ENCODE measurements at regions not wholly inside any gene's neighbourhood (a gene's known extent, or its start where the extent isn't known, plus 50 kb on each side); places are given as distances from the start of the nearest gene placed in this dataset.

DNA sequence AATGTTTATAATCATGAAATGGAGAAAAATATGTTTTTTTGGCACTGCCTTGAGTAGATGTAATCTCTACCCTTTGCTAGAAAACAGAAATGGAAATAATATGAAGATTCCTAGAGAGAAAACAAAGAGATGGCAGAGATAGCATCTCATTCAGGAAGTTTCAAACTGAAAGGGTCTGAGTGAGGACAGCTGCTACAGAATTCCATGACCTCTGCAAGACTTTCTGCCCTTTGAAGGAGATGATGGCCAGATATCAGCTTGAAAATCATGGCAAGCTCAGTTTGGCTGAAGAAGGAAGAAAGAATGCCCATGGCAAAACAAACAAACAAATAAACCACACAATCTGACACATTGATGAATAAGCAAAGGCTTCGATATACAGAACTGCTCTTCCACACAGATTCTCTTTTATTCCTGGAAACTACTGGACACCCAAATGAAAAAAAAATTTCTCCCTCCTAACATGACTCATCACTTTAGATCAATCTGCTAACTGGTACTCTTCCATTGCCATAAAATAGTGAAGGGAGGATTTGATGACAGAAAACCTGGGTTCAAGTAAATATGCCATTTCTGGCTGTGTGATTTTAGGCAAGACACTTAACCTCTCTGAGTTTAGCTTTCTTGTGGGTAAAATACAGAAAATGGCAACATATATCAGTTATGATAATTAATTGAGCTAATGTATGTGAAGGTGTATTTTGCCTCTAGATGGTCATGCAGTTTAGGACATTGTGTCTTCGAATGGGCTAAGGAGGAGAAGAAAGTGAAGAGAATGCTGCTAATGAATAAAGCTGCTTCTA is 105.9 kb upstream of the SPACA1 start:
- H3K4me3 ChIP-seq (ENCODE audit: low read depth, low read length): no peak overlapping the region
- ChIA-PET CTCF (interaction anchor here (1.9 kb wide), 1 partner anchor 9 kb away, joined by 6 read pairs; no protein-coding TSS in a partner anchor), POLR2A (no interaction called here)
- DNase-seq (ENCODE audit: low read depth): no peak
- no peak for TF ChIP-seq CTCF (IDR thresholded peaks at IDR 0.05; ENCODE audit: insufficient read depth, low read depth, low read length)
- no peaks in the 10 kb centered on the region for H3K36me3 ChIP-seq (ENCODE audit: control insufficient read depth, insufficient read depth, low read length)
- H3K27me3 ChIP-seq (ENCODE audit: control insufficient read depth, insufficient read depth, low read length): no peaks in the 10 kb centered on the region; the same call in 1 of the 2 replicates

DNA sequence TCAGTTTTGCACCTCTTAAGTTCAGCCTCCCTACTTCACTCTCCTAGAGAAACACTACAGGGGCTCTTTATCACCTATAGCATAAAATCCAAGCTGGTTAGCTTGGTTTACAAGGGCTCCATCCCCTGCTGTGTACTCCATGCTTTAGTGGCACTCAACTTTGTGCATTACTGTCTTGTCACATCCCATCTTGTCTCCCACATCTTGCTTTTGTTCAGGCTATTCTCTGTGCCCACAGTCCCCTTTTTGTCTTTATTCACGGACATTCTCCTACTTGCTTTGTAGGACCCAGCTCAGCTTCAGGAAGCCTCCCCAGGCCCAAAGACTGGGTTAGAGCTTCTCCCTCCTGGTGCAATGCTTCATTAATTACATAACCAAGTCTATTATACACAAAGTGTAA is 107.9 kb upstream of the SPACA1 start:
- H3K4me3 ChIP-seq (ENCODE audit: low read depth, low read length): no peak overlapping the region
- POLR2A ChIA-PET: no interaction called here
- H3K36me3 ChIP-seq (ENCODE audit: control insufficient read depth, insufficient read depth, low read length): no peaks in the 10 kb centered on the region
- no peak for DNase-seq (ENCODE audit: low read depth)
- TF ChIP-seq CTCF (IDR thresholded peaks at IDR 0.05; ENCODE audit: insufficient read depth, low read depth, low read length): no peak
- CTCF ChIA-PET: no interaction called here
- no peaks in the 10 kb centered on the region; the same call in 1 of the 2 replicates for H3K27me3 ChIP-seq (ENCODE audit: control insufficient read depth, insufficient read depth, low read length)

- DNase-seq (ENCODE audit: low read depth): no peak
- CTCF ChIA-PET: interaction anchor here (0.6 to 0.7 kb wide), 2 partner anchors 8 to 345 kb away, joined by 3 read pairs; no protein-coding TSS in a partner anchor
- POLR2A ChIA-PET: no interaction called here
- no peak overlapping the region for H3K4me3 ChIP-seq (ENCODE audit: low read depth, low read length)
- peaks cover 3% of the 10 kb centered on the region; the same call in 1 of the 2 replicates for H3K27me3 ChIP-seq (ENCODE audit: control insufficient read depth, insufficient read depth, low read length)
- TF ChIP-seq CTCF (IDR thresholded peaks at IDR 0.05; ENCODE audit: insufficient read depth, low read depth, low read length): no peak
- H3K36me3 ChIP-seq (ENCODE audit: control insufficient read depth, insufficient read depth, low read length): no peaks in the 10 kb centered on the region
Measured at GRCh38 chr6:87938287-87938686, 109.4 kb upstream of the SPACA1 start.

- Histone ChIP-seq H3K27me3 (ENCODE audit: control insufficient read depth, insufficient read depth, low read length) (peaks cover 5% of the 10 kb centered on the region; the same call in 1 of the 2 replicates), H3K4me3 (ENCODE audit: low read depth, low read length) (no peak overlapping the region), H3K36me3 (ENCODE audit: control insufficient read depth, insufficient read depth, low read length) (no peaks in the 10 kb centered on the region)
- TF ChIP-seq CTCF (IDR thresholded peaks at IDR 0.05; ENCODE audit: insufficient read depth, low read depth, low read length): no peak
- ChIA-PET POLR2A (no interaction called here), CTCF (interaction anchor here (1.4 kb wide), 1 partner anchor 935 kb away, joined by 4 read pairs; no protein-coding TSS in a partner anchor)
- no peak for DNase-seq (ENCODE audit: low read depth)
Measured at GRCh38 chr6:87936065-87936464, 111.6 kb upstream of the SPACA1 start.

GRCh38 chr6:87935196-87935595 is 112.4 kb upstream of the SPACA1 start:
- Histone ChIP-seq H3K27me3 (ENCODE audit: control insufficient read depth, insufficient read depth, low read length) (peaks cover 5% of the 10 kb centered on the region; the same call in 1 of the 2 replicates), H3K4me3 (ENCODE audit: low read depth, low read length) (no peak overlapping the region), H3K36me3 (ENCODE audit: control insufficient read depth, insufficient read depth, low read length) (no peaks in the 10 kb centered on the region)
- no peak for DNase-seq (ENCODE audit: low read depth)
- no peak for TF ChIP-seq CTCF (IDR thresholded peaks at IDR 0.05; ENCODE audit: insufficient read depth, low read depth, low read length)
- POLR2A ChIA-PET: no interaction called here
- CTCF ChIA-PET: interaction anchor here (1.4 kb wide), 1 partner anchor 936 kb away, joined by 4 read pairs; no protein-coding TSS in a partner anchor
